Subcutaneous abdominal adipose tissue (tissue), 5 donors: ENCODE measurements at regions not wholly inside any gene's neighbourhood (a gene's known extent, or its start where the extent isn't known, plus 50 kb on each side); places are given as distances from the start of the nearest gene placed in this dataset.

Source experiments
- H3K27ac ChIP-seq: one replicate; pipeline ENCODE4 v1.7.0; 2013; ENCODE audit warnings: low read depth, mild to moderate bottlenecking, inconsistent platforms, low read length, moderate library complexity
- H3K27me3 ChIP-seq, 5 donors: one replicate each; pipeline ENCODE4 v1.7.0; 2013; ENCODE audit warnings: low read length in 5 of 5, inconsistent platforms in 1 of 5; ENCODE audit not compliant: control insufficient read depth in 5 of 5, insufficient read depth in 4 of 5
- H3K36me3 ChIP-seq, 5 donors: one replicate each; pipeline ENCODE4 v1.7.0; 2013; ENCODE audit warnings: low read length in 5 of 5; ENCODE audit not compliant: control insufficient read depth in 5 of 5, insufficient read depth in 5 of 5
- H3K4me1 ChIP-seq, 5 donors: one replicate each; pipeline ENCODE4 v1.7.0; 2013; ENCODE audit warnings: low read length in 5 of 5, mild to moderate bottlenecking in 3 of 5, moderate library complexity in 1 of 5; ENCODE audit not compliant: control insufficient read depth in 5 of 5, insufficient read depth in 5 of 5
- H3K4me3 ChIP-seq, 5 donors: one replicate each; pipeline ENCODE4 v1.7.0; 2013; ENCODE audit warnings: low read length in 5 of 5, low read depth in 1 of 5
- H3K9ac ChIP-seq, 5 donors: one replicate each; pipeline ENCODE4 v1.7.0; 2013; ENCODE audit warnings: low read length in 5 of 5, mild to moderate bottlenecking in 4 of 5, moderate library complexity in 3 of 5
- H3K9me3 ChIP-seq, 5 donors: one replicate each; pipeline ENCODE4 v1.7.0; 2013; ENCODE audit warnings: low read length in 5 of 5; ENCODE audit not compliant: control insufficient read depth in 5 of 5
- donor health status: healthy.
- donor health status: healthy.
- donor health status: healthy.
- donor health status: healthy.
- donor health status: healthy.

DNA sequence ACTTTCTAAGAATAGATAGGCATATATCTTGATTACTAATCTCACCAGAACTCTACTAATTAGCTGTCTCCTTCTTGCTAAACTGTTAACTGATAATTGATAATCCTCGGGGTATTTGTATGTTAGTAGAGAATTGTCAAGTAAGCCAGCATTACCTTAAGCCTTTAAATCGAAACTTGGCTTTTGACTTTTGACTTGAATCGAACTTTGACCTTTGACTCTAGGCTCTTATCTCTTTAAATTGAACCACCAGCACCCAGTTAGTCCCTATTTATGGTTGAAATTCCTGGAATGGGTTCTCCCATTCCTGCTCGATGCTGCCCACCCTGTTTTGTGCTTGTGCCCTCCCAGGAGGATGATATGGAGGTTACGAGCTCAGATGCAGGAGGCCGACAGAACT, 244.4 kb downstream of the TGFB2 start:
- H3K9ac ChIP-seq = no peak overlapping the region

DNA sequence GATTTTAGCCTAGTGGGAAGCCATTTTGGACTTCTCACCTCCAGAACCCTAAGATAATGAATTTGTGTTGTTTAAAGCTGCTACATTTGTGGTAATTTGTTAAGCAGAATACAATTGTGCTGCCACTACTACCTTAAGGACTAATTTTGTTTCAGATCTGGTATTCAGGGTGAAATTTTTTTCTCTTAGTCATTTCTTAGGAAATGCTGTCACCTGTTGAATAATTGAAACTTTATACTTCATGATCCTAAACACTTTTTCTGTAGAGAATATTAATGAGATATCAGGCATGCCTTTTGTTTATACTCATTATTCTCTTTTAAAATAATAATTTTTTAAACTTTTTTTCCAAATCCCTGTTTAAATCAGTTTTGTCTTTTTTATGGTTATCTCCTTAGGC, 246.8 kb downstream of the TGFB2 start:
- Histone ChIP-seq H3K4me1 (no peaks in the 10 kb centered on the region), H3K4me3 (no peak overlapping the region), H3K27me3 (peaks cover 0 to 5% (median 0%) of the 10 kb centered on the region in 5 donors), H3K36me3 (no peaks in the 10 kb centered on the region), H3K9me3 (no peaks in the 10 kb centered on the region), H3K27ac (no peak overlapping the region), H3K9ac (no peak overlapping the region)

More for the DNA sequence above, 244.4 kb downstream of the TGFB2 start:
- Histone ChIP-seq H3K4me3 (no peak overlapping the region), H3K27me3 (peaks cover 0 to 5% (median 0%) of the 10 kb centered on the region in 5 donors), H3K36me3 (no peaks in the 10 kb centered on the region), H3K27ac (no peak overlapping the region), H3K4me1 (no peaks in the 10 kb centered on the region), H3K9me3 (no peaks in the 10 kb centered on the region)

DNA sequence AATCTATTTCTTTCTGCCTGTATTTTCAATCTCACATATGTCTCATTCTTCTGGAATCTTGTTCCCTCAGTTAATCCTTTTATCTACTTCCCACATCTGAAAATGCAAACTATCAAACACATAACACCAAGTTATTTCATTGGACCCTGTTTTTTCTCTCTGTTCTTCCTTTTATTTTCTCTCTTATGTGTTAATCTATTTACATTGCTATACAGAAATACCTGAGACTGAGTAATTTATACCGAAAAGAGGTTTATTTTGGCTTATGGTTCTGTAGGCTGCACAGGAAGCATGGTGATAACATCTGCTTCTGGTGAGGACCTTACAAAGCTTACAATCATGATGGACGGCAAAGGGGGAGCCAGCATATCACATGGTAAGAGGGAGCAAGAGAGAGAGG, 247.6 kb downstream of the TGFB2 start:
- Histone ChIP-seq H3K9me3 (no peaks in the 10 kb centered on the region), H3K4me3 (no peak overlapping the region), H3K9ac (no peak overlapping the region), H3K4me1 (no peaks in the 10 kb centered on the region), H3K27me3 (peaks cover 0 to under 1% (median 0%) of the 10 kb centered on the region in 5 donors), H3K36me3 (no peaks in the 10 kb centered on the region), H3K27ac (no peak overlapping the region)

DNA sequence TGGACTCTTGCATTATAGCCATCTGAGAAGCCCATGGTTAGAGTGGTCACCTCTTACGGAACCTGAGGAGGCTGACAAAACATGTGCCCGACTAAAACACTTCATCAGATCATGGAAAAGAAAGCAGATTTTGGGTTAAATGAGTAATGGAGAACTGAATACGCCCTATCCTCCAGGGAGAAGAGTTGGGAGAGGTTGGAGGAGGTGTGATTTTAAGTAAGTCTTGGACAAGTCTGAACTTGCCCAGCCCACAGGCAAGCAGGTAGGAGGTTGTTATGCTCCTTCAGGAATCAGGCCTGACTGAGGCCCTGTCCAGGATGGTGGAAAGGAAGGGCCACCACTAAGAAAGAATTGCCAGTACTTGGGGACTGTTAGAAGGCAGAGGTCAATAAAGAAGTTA, 255.8 kb downstream of the TGFB2 start:
- no peaks in the 10 kb centered on the region for H3K4me1 ChIP-seq
- H3K27me3 ChIP-seq = no peaks in the 10 kb centered on the region
- H3K4me3 ChIP-seq = no peak overlapping the region
- H3K36me3 ChIP-seq = no peaks in the 10 kb centered on the region
- H3K9ac ChIP-seq = no peak overlapping the region
- no peaks in the 10 kb centered on the region for H3K9me3 ChIP-seq
- H3K27ac ChIP-seq = no peak overlapping the region

DNA sequence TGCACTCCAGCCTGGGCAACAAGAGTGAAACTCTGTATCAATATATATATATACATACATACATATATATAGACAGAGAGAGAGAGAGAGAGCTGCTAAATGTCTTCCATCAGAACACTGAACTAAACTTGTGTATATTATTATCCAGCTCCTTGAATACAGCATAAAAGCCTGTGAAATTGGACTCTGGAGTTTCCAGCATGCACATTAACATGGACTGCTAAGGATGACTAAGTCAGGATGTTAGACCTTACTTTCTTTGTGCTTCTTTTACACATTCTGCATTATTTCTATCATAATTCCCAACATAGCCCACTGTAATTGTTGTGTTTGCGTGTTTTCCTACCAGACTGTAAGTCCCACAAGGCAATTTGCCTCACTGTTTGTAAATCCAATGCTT, 259.1 kb downstream of the TGFB2 start:
- Histone ChIP-seq H3K9ac (no peak overlapping the region), H3K4me3 (no peak overlapping the region), H3K4me1 (no peaks in the 10 kb centered on the region), H3K9me3 (peaks cover 0 to 16% (median 8%) of the 10 kb centered on the region in 5 donors), H3K36me3 (no peaks in the 10 kb centered on the region), H3K27me3 (no peaks in the 10 kb centered on the region), H3K27ac (no peak overlapping the region)

DNA sequence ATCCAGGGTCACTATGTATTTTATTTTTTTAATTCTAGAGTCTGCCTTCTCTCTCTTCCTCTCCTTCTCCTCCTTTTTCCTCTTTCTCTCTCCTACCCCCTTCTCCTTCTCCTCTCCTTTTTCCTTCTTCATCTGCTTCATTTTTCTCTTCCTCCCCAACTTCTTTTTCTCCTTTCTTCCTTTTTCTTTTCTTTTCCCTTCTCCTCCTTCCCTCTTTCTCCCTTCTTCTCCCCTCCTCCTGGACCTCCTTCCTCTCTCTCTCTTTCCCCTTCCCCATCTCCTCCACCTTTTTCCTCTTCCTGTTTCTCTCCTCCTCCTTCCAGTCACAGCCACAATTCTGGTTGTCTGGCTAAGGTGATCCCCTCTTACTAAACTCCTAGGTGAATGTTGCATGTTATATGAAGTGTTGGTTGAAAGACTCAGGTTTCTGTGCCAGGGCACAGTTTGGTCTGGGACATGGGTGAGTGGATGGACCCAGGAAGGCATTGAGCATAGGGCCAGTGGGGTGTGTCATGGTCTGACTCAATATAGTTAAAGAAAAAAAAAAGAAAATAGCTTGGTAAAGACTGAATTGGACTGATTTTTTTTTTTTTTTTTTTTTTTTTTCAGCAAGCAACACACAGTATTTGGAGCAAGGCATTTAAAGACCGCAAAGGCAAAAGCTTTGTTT, 266.9 kb downstream of the TGFB2 start:
- H3K27ac ChIP-seq = no peak overlapping the region
- peaks cover 0 to 14% (median 10%) of the 10 kb centered on the region in 5 donors for H3K9me3 ChIP-seq
- no peaks in the 10 kb centered on the region for H3K4me1 ChIP-seq
- no peaks in the 10 kb centered on the region for H3K36me3 ChIP-seq
- no peak overlapping the region for H3K4me3 ChIP-seq
- no peaks in the 10 kb centered on the region for H3K27me3 ChIP-seq
- no peak overlapping the region for H3K9ac ChIP-seq

DNA sequence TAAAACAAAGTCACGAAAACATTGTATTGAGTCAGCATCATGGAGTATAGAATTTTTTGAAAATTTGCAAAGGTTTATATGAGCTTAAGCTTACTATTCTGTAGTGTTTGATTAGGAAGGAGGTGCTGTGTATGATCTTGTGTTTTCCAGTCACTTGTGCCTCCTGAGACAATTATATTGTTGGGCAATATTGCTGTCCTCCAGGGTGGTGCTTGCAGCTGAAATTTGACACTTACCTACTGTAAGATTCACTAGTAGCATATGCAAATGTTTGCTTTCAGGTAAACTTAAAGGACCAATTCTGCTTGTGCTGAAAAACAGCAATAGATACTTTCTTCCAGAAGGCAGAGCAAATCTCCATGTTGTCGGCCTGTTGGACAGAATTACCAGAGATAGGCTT, 268.0 kb downstream of the TGFB2 start:
- no peak overlapping the region for H3K4me3 ChIP-seq
- no peaks in the 10 kb centered on the region for H3K4me1 ChIP-seq
- no peak overlapping the region for H3K9ac ChIP-seq
- no peaks in the 10 kb centered on the region for H3K36me3 ChIP-seq
- H3K27me3 ChIP-seq = no peaks in the 10 kb centered on the region
- H3K27ac ChIP-seq = no peak overlapping the region
- H3K9me3 ChIP-seq = peaks cover 0 to 10% (median 7%) of the 10 kb centered on the region in 5 donors

DNA sequence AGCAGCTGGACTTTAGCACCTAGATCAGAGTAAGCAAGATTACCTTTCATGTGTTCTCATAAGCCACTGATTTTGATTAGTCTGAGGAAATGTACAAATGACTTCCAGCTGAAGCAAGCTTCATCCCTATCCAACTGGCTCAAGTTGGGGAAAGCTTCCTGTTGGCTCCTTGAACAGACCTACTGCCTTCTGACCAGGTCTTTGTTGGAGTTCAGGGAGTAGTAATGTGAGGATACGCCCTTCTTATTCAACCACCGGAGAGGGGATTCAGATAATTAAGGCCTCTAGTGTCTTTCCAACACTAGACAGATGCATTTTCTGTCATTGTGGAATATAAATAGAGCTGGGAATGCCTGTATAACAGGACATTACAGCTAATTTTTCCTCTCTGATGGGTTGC, 268.9 kb downstream of the TGFB2 start:
- Histone ChIP-seq H3K27me3 (no peaks in the 10 kb centered on the region), H3K4me3 (no peak overlapping the region), H3K9me3 (peaks cover 0 to 4% (median 0%) of the 10 kb centered on the region in 5 donors), H3K4me1 (no peaks in the 10 kb centered on the region), H3K27ac (no peak overlapping the region), H3K9ac (no peak overlapping the region), H3K36me3 (no peaks in the 10 kb centered on the region)

DNA sequence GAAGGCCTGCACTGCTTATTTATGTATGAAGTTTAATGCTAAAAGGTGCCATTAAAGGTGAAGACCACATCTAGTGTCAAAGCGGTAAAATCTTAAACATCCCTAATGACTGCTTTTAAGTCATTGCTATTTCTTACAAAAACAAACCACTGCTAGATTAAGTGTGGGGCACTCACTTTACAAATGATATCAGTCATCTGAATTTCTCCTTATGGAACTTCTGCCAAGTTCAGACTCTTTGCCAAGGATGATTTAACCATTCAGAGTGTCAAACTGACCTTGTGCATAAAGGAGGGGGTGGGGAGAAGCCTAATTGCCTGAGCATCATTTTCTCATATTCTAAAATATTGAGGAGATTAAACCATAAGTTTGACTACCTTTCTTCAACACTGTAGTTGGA, 271.5 kb downstream of the TGFB2 start:
- no peaks in the 10 kb centered on the region for H3K36me3 ChIP-seq
- no peak overlapping the region for H3K27ac ChIP-seq

DNA sequence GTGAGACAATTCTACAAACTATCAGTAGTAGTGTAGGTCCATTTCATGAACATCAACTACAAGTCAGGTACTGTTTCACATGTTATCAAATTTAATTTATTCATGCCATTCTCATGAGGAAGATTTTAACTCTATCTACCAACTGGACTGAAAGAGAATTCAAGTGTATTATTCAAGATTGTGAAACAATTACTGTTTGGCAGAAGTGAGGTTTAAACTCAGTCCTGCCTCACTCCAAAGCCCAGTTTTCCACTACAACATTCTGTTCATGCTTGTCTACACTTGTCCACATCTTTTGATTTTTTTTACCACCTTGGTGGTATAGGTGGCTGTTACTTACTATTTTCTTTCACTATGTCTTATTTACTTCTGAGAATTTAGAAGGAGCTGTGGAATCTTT, 272.9 kb downstream of the TGFB2 start:
- H3K9ac ChIP-seq = no peak overlapping the region

More for the DNA sequence above, 271.5 kb downstream of the TGFB2 start:
- H3K27me3 ChIP-seq = no peaks in the 10 kb centered on the region
- no peak overlapping the region for H3K4me3 ChIP-seq
- no peaks in the 10 kb centered on the region for H3K4me1 ChIP-seq
- peaks cover 0 to 4% (median 0%) of the 10 kb centered on the region in 5 donors for H3K9me3 ChIP-seq
- no peak overlapping the region for H3K9ac ChIP-seq

More for the DNA sequence above, 272.9 kb downstream of the TGFB2 start:
- Histone ChIP-seq H3K4me1 (no peaks in the 10 kb centered on the region), H3K9me3 (peaks cover 0 to 4% (median 0%) of the 10 kb centered on the region in 5 donors), H3K27me3 (no peaks in the 10 kb centered on the region), H3K27ac (no peak overlapping the region), H3K4me3 (no peak overlapping the region), H3K36me3 (no peaks in the 10 kb centered on the region)
